Retinal pigment epithelial cell (primary cell): ENCODE measurements at regions not wholly inside any gene's neighbourhood (a gene's known extent, or its start where the extent isn't known, plus 50 kb on each side); places are given as distances from the start of the nearest gene placed in this dataset.

Experiments used
- DNase-seq: peaks from one replicate; pipeline ENCODE4 v3.0.0-alpha.2; 2010; ENCODE audit warnings: low read depth
- H3K4me3 ChIP-seq: 2 replicates; pipeline ENCODE4 v1.5.1; 2011; ENCODE audit warnings: mild to moderate bottlenecking, low read length, control low read depth, moderate library complexity
- TF ChIP-seq, protein P1 (sequence below): conservative IDR thresholded peaks from 2 replicates; pipeline ENCODE4 v1.5.1; 2011; ENCODE audit warnings: low read depth, low read length, control low read depth, inconsistent platforms

DNA sequence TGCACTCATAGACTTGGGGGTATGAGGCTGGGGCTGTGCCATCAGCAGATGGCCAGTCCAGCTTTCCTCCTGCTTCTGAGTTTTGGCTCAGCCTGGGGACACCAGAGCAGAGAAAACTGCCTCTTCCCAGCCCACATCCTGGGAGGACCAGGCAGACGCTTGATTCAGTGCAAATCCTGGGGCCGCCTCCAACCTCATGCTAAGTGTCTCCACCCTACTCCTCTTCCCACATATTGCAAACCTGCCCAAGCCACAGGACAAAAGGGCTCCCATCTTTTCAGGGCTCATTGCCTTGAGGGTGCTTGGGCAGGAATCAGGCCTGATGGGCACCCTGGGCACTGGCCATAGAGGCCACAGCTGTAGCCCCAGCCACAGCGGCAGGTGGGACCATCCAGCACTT lies 79.7 kb upstream of the SHANK2 start:
- no peak overlapping the region for H3K4me3 ChIP-seq
- TF ChIP-seq, protein P1, sequence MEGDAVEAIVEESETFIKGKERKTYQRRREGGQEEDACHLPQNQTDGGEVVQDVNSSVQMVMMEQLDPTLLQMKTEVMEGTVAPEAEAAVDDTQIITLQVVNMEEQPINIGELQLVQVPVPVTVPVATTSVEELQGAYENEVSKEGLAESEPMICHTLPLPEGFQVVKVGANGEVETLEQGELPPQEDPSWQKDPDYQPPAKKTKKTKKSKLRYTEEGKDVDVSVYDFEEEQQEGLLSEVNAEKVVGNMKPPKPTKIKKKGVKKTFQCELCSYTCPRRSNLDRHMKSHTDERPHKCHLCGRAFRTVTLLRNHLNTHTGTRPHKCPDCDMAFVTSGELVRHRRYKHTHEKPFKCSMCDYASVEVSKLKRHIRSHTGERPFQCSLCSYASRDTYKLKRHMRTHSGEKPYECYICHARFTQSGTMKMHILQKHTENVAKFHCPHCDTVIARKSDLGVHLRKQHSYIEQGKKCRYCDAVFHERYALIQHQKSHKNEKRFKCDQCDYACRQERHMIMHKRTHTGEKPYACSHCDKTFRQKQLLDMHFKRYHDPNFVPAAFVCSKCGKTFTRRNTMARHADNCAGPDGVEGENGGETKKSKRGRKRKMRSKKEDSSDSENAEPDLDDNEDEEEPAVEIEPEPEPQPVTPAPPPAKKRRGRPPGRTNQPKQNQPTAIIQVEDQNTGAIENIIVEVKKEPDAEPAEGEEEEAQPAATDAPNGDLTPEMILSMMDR = no peak
- no peak for DNase-seq

DNA sequence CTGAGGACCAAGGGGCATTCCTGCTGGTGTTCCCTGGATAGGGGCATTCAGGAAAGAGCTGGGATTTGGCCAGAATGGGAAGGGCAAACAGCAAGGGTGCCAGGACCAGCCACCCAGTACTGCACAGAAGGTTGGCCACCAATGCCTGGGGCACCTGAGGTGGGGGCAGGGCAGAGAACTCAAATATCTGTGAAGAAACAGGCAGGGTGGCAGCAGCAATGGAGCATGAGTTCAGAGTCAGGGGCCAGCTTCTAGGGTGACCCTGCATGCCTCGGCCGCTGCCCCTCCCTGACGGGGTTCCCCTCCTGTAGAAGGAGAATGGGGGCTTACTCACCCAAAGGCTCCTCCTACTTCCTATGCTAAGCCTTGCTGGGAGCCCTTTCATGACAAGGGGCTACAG lies 79.3 kb upstream of the SHANK2 start:
- no peak for DNase-seq
- TF ChIP-seq, protein P1 = no peak
- H3K4me3 ChIP-seq = no peak overlapping the region

DNA sequence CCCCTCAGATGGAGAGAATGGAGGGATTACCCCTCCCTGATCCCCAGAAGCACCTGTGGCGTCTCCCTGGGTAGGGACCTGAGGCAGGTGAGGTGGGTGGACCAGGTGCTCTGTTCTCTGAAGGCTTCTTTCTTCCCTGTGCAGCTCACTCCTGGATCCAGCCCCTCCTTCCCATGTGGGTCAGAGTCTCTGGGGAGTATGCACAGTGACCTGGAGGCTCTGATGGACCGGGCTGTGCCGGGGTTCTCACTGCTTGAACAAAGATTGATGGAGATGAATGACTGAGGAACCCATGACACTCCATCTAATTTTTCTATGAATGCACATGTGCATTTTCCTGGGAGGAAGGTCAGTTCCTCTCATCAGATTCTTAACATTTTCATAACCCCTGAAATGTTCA lies 78.6 kb upstream of the SHANK2 start:
- H3K4me3 ChIP-seq = no peak overlapping the region
- TF ChIP-seq, protein P1 = no peak
- DNase-seq = no peak

DNA sequence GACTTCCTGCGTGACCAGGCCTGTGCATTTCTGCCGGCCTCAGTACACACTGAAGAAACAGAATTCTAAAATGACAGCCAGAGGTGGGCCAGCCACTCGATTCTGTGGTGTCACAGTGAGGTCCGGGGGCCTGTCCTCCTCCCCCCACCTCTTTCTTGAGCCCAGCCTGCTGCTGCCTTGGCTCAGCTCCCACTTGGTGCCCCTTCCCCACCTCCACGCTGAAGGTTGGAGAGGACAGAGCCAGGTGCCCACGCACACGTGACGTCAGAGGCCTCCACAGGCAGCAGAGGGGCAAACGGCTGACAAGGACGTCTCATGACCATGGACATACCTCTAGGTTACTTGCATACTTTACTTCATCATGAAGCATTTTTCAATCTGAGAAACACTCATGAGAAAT lies 78.0 kb upstream of the SHANK2 start:
- TF ChIP-seq, protein P1 = no peak
- no peak for DNase-seq
- H3K4me3 ChIP-seq = no peak overlapping the region

DNA sequence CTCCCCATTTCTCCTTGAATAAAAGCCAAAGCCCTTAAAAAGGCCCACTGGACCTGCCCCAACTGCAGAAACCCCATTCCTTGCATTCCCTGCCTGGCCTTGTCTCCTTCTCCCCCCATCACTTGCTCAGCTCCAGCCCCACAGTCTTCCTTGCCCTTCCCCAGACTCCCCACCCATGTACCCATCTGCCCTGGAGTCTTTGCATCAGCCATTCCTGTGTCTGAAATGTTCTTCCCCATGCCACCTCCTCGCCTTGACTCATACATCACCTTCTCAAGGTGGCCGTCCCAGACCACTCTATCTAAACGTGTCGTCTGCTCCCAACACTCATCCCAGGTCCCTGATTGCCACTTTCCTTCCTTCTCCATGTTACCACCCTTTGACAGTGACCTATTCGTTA lies 77.4 kb upstream of the SHANK2 start:
- H3K4me3 ChIP-seq = no peak overlapping the region
- no peak for DNase-seq
- TF ChIP-seq, protein P1 = no peak

DNA sequence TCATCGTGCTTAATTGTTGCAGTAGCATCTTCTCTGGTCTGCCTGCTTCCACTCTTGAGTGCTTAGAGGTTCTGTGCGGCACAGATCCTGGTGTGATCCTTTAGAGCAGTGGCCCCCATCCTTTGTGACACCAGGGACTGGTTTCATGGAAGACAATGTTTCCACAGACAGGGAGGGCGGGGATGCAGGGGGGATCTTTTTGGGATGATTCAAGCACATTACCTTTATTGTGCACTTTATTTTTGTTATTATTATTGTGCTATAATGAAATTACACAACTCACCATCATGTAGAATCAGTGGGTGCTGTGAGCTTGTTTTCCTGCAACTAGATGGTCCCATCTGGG lies 76.8 kb upstream of the SHANK2 start:
- no peak for DNase-seq
- no peak overlapping the region for H3K4me3 ChIP-seq
- TF ChIP-seq, protein P1 = no peak

DNA sequence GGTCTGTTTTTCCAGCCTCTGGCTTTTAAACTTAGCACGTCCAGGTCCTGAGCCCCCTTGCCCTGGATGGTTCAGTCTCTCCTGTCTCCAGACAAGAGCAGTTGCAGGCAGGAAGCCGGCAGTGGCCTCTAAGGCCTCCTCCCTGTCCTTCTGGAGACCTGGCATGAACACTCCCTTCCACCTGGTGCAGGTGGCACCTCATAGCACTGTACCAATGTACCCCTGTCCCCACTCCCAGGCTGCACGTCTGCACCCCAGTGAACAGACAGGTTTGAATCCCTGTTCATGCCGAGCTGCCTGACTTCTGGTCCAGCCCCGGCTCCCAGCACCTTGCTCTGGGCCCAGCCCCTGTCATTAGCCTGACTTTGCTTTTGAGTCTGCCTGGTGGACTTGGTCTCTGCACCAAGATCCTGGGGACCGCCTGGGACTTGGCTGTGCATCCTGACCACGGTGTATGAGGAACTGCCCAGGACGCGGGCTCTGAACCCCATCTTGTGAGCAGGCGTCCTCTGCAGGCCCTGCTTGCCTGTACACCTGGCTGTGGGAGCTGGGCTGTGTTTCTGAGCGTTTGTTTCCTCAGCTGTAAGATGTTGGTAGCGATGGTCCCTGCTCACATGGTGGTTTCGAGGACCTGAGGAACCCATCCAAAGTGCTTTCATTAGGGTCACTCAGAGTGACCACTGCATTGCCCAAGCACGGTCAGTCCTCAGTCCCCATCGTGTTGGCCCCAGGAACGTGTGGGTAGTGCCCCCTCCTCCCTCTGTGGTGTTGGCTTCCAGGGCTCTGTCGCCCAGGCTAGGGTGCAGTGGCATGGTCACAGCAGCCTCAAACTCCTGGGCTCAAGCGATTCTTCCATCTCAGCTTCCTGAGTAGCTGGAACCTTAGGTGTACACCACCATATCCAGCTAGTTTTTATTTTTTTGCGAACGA lies 75.0 kb upstream of the SHANK2 start:
- DNase-seq = no peak
- TF ChIP-seq, protein P1 = no peak

More for the DNA sequence above, 75.0 kb upstream of the SHANK2 start:
- H3K4me3 ChIP-seq = no peak overlapping the region
